HL-60 (cell line): ENCODE measurements at regions not wholly inside any gene's neighbourhood (a gene's known extent, or its start where the extent isn't known, plus 50 kb on each side); places are given as distances from the start of the nearest gene placed in this dataset.

Experiments used
- CTCF ChIP-seq: IDR thresholded peaks from one replicate; pipeline ENCODE4 v1.5.1; 2011; ENCODE audit warnings: low read length, control low read depth, inconsistent platforms; ENCODE audit not compliant: insufficient read depth
- POLR2AphosphoS5 ChIP-seq: IDR thresholded peaks from 2 replicates; pipeline ENCODE4 v1.6.1; 2012; ENCODE audit warnings: low read depth

GRCh38 chr7:54091322-54091721 lies 450.9 kb upstream of the VSTM2A start:
- TF ChIP-seq CTCF (no peak), POLR2AphosphoS5 (no peak)
